ENCODE measurements at regions not wholly inside any gene's neighbourhood (a gene's known extent, or its start where the extent isn't known, plus 50 kb on each side); places are given as distances from the start of the nearest gene placed in this dataset.

GRCh38 chr10:125595911-125596310 is 87.1 kb downstream of the TEX36 start:
- TF ChIP-seq CTCF (IDR thresholded peaks at IDR 0.05) (no peak), EZH2 (IDR thresholded peaks at IDR 0.05; ENCODE audit: borderline replicate concordance, insufficient read depth, low read depth, low read length, poor library complexity, severe bottlenecking) (no peak)

All from B cell (primary cell).